Erythroblast (primary cell): ENCODE measurements at regions not wholly inside any gene's neighbourhood (a gene's known extent, or its start where the extent isn't known, plus 50 kb on each side); places are given as distances from the start of the nearest gene placed in this dataset.
A peak's percentile ranks its signal among the peaks of the same experiment; 100 is the strongest.
"Not testable (repeated sequence)": the region's sequence is repeated elsewhere in the genome, so short reads cannot be mapped to it uniquely, and the experiment has no call there.

Experiments
- DNase-seq, 2 experiments: peaks; one replicate each; lab custom pipeline; 2025; lab: John Stamatoyannopoulos, UW
- GATA1 ChIP-seq: IDR thresholded peaks from 2 replicates; pipeline ENCODE4 v1.6.1; 2011; ENCODE audit warnings: low read depth, mild to moderate bottlenecking, control low read depth, low read length, moderate library complexity
- POLR2A ChIP-seq: IDR thresholded peaks from 2 replicates; pipeline ENCODE4 v1.6.1; 2011; ENCODE audit warnings: mild to moderate bottlenecking, low read length

- peak; percentile 54 to 63 for DNase-seq
- TF ChIP-seq POLR2A, result no peak
- TF ChIP-seq GATA1, result no peak
Observed at GRCh38 chr6:27834384-27834783, 77.8 kb downstream of the OR2B2 start.

DNA sequence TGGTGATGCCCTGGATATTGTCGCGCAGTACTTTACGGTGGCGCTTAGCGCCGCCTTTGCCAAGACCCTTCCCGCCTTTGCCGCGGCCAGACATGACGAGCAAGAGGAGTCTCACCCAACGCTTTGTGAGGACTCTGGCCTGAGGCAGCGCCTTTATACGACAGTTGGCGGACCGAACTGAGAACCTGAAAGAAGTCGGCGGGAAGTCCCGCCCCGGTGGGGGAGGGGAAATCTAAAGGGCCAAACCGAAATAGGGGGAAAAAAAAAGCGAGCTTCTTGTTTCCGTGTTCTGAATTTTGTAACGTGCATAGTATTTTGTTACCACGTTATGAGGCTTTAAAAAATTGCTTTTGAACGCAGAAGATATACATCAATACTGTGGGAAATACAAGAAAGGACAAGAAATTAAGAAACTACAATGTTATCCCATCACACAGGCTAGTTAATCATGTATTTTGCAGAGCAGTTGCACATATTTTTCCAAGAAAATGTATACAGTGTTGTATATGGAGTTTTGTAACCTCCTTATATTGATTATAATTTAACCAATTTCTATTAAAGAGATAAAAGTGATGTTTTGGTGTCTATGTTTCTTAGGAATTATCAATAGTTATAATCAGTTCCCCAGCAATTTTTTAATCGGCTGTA is 80.6 kb downstream of the OR2B2 start:
- TF ChIP-seq POLR2A, result peak; percentile 93
- DNase-seq, result peak; percentile 92 to 93

GRCh38 chr6:27830600-27831433 is 81.4 kb downstream of the OR2B2 start:
- DNase-seq, result peak; percentile 85 to 88
- TF ChIP-seq POLR2A, result peak; percentile 99

- TF ChIP-seq GATA1, result no peak
- no peak for TF ChIP-seq POLR2A
- no peak for DNase-seq
Observed at GRCh38 chr6:27830212-27830599, 82.0 kb downstream of the OR2B2 start.

- TF ChIP-seq POLR2A, result no peak
- no peak for TF ChIP-seq GATA1
- DNase-seq, result peak in 1 of 2 experiments; percentile 72
Observed at GRCh38 chr6:27829453-27830211, 82.6 kb downstream of the OR2B2 start.

DNA sequence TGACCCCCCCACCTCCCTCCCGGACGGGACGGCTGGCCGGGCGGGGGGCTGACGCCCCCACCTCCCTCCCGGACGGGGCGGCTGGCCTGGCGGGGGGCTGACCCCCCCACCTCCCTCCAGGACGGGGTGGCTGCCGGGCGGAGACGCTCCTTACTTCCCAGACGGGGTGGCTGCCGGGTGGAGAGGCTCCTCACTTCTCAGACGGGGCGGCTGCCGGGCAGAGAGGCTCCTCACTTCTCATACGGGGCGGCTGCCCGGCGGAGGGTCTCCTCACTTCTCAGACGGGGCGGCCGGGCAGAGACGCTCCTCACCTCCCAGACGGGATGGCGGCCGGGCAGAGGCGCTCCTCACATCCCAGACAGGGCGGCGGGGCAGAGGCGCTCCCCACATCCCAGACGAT is 84.7 kb downstream of the OR2B2 start:
- DNase-seq, result not testable (repeated sequence)

DNA sequence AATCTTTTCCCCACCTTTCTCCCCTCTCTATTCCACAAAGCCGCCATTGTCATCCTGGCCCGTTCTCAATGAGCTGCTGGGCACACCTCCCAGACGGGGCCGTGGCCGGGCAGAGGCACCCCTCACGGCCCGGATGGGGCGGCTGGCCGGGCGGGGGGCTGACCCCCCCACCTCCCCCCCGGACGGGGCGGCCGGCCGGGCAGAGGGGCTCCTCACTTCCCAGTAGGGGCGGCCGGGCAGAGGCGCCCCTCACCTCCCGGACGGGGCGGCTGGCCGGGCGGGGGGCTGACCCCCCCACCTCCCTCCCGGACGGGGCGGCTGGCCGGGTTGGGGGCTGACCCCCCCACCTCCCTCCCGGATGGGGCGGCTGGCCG is 85.6 kb downstream of the OR2B2 start:
- not testable (repeated sequence) for DNase-seq

GRCh38 chr6:27825848-27826611 is 86.2 kb downstream of the OR2B2 start:
- peak; percentile 52 to 53 for DNase-seq

DNA sequence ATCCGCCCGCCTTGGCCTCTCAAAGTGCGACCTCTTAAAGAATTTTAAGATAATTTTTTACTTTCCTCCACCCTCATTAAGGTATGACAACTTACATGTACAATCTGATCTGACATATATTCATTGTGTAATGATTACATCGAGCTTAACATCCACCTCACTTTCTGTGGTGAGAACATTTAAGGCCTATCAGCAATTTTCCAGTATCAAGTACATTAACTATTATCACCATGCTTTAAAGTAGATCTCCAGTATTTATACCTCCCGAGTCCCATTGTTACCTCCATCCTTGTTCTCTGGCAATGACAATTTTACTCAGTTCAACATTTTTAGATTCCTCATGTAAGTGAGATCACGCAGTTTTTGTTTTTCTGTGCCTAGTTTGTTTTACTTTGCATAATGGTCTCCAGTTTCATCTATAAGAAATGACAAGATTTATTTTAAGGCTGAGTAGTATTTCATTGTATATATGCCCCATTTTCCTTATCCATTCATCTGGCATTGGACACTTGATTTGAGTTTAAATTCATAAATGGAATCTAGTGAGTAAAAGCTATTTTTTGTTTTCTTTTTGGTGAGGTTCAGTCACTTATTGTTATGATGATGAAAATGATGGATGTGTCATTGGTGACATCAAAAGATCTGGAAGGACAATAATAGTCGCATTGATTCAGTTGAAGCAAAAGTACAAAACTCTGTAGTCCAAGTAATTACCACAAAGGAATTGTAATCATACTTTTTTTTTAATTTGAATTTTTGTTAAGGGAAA is 87.0 kb downstream of the OR2B2 start:
- peak in 1 of 2 experiments; percentile 82 for DNase-seq
- TF ChIP-seq GATA1 (no peak), POLR2A (no peak)

- TF ChIP-seq POLR2A, result peak; percentile 98
- peak; percentile 82 to 83 for DNase-seq
Observed at GRCh38 chr6:27824211-27825024, 87.8 kb downstream of the OR2B2 start.

- peak; percentile 83 to 86 for DNase-seq
- peak; percentile 96 for TF ChIP-seq POLR2A
Observed at GRCh38 chr6:27823714-27824210, 88.4 kb downstream of the OR2B2 start.

DNA sequence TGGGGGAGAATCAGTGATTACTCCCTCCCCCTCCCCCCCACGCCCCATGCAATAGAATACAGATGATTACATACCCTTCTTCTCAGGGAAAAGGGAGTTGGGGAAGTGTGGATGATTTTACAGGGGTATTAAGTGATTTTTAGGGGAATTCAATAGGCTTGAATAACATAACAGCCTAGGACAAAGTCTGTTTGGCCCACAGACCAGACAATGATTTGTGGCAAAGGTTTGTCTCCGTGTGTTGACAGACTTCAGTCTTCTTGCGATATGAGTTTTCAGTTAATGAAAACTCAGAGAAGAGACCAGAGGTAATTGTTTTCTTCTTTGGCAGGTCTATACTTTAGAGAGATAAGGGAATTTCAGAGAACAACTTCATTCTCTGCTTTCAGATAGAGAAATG is 95.3 kb downstream of the OR2B2 start:
- DNase-seq, result no peak
- no peak for TF ChIP-seq GATA1
